NB4 (cell line): ENCODE measurements at regions not wholly inside any gene's neighbourhood (a gene's known extent, or its start where the extent isn't known, plus 50 kb on each side); places are given as distances from the start of the nearest gene placed in this dataset.

Experiments used
- DNase-seq: peaks from one replicate; pipeline ENCODE4 v3.0.0; 2010; ENCODE audit warnings: low read depth
- H3K4me3 ChIP-seq: one replicate; pipeline ENCODE4 v1.5.1; 2011; ENCODE audit warnings: mild to moderate bottlenecking, low read depth, low read length, moderate library complexity
- CTCF ChIP-seq: IDR thresholded peaks from one replicate; pipeline ENCODE4 v1.5.1; 2012; ENCODE audit warnings: low read depth, low read length
- MAX ChIP-seq: IDR thresholded peaks from 2 replicates; pipeline ENCODE4 v1.6.1; 2011; ENCODE audit warnings: low read depth, low read length
- MYC ChIP-seq: IDR thresholded peaks from 2 replicates; pipeline ENCODE4 v1.6.1; 2011; ENCODE audit warnings: low read depth, low read length
- POLR2A ChIP-seq: IDR thresholded peaks from 2 replicates; pipeline ENCODE4 v1.6.1; 2011; ENCODE audit warnings: mild to moderate bottlenecking; ENCODE audit not compliant: insufficient read length; ENCODE audit errors: extremely low read depth

- DNase-seq: no peak
- TF ChIP-seq MAX (no peak), MYC (no peak), POLR2A (no peak), CTCF (no peak)
Measured at GRCh38 chr18:24588440-24588839, 128.0 kb downstream of the HRH4 start.

GRCh38 chr18:24590946-24591345 lies 130.5 kb downstream of the HRH4 start:
- DNase-seq: no peak
- TF ChIP-seq MYC: no peak
- no peak for TF ChIP-seq POLR2A
- TF ChIP-seq MAX: no peak
- TF ChIP-seq CTCF: no peak
- no peak overlapping the region for H3K4me3 ChIP-seq

More at GRCh38 chr18:24588440-24588839, 128.0 kb downstream of the HRH4 start:
- no peak overlapping the region for H3K4me3 ChIP-seq

GRCh38 chr18:24593401-24593800 lies 133.0 kb downstream of the HRH4 start:
- H3K4me3 ChIP-seq: no peak overlapping the region
- TF ChIP-seq POLR2A (no peak), MAX (no peak), CTCF (no peak), MYC (no peak)
- no peak for DNase-seq

- TF ChIP-seq MAX: no peak
- no peak for TF ChIP-seq POLR2A
- TF ChIP-seq CTCF: no peak
- TF ChIP-seq MYC: no peak
- DNase-seq: no peak
- no peak overlapping the region for H3K4me3 ChIP-seq
Measured at GRCh38 chr18:24593886-24594285, 133.4 kb downstream of the HRH4 start.

GRCh38 chr18:24595561-24596031 lies 135.2 kb downstream of the HRH4 start:
- DNase-seq: no peak
- no peak for TF ChIP-seq MAX
- no peak for TF ChIP-seq CTCF
- TF ChIP-seq POLR2A: no peak
- TF ChIP-seq MYC: no peak
- no peak overlapping the region for H3K4me3 ChIP-seq

GRCh38 chr18:24600076-24600654 lies 139.7 kb downstream of the HRH4 start:
- peak; percentile 47 for TF ChIP-seq CTCF
- no peak for TF ChIP-seq MYC
- TF ChIP-seq POLR2A: no peak
- peak; percentile 60 for DNase-seq
- H3K4me3 ChIP-seq: no peak overlapping the region
